IMR-90 (cell line): ENCODE measurements at regions not wholly inside any gene's neighbourhood (a gene's known extent, or its start where the extent isn't known, plus 50 kb on each side); places are given as distances from the start of the nearest gene placed in this dataset.

Experiments
- ATAC-seq: fragments of 200-7000 bp; cut with Tn5 transposase; 2 replicates; pipeline ENCODE4 v1.9.1; 2020; ENCODE audit warnings: low read depth, mild to moderate bottlenecking, moderate library complexity
- BruUV-seq: library from RNA; stranded (reverse); fragments of 400-500 nt; replicated peaks from 2 replicates; lab custom pipeline; 2021; lab: Mats Ljungman, UMichigan
- CTCF ChIA-PET: fragments of 300-600 bp; formaldehyde crosslinking; extraction: SDS; loops from one replicate; lab custom pipeline; 2021; ENCODE audit warnings: antibody characterized with exemption; lab: Yijun Ruan, JAX
- POLR2A ChIA-PET: fragments of 300-600 bp; sonication (Branson Sonifier 250); formaldehyde crosslinking; loops from one replicate; lab custom pipeline; 2022; ENCODE audit warnings: antibody characterized with exemption; ENCODE audit not compliant: unreplicated experiment; lab: Charles Lee
- DNase-seq: peaks from one replicate; pipeline ENCODE4 v3.0.0; 2013
- H2AFZ ChIP-seq: replicated peaks from 2 replicates; pipeline ENCODE3; 2013; ENCODE audit warnings: low read length, mild to moderate bottlenecking; ENCODE audit not compliant: poor library complexity
- H2AK5ac ChIP-seq: 2 replicates; pipeline ENCODE4 v1.6.1; 2013; ENCODE audit warnings: low read depth, low read length, inconsistent platforms
- H2AK9ac ChIP-seq: replicated peaks from 2 replicates; pipeline ENCODE3; 2013; ENCODE audit warnings: mild to moderate bottlenecking, low read depth, low read length, moderate library complexity; ENCODE audit not compliant: poor library complexity
- H2BK120ac ChIP-seq: 2 replicates; pipeline ENCODE4 v1.6.1; 2013; ENCODE audit warnings: low read depth, low read length, inconsistent platforms
- H2BK15ac ChIP-seq: 3 replicates; pipeline ENCODE4 v1.6.1; 2013; ENCODE audit warnings: low read depth, low read length, inconsistent platforms
- H2BK20ac ChIP-seq: 2 replicates; pipeline ENCODE4 v1.6.1; 2013; ENCODE audit warnings: low read depth, mild to moderate bottlenecking, inconsistent platforms, low read length, moderate library complexity
- H2BK5ac ChIP-seq: 2 replicates; pipeline ENCODE4 v1.6.1; 2013; ENCODE audit warnings: mild to moderate bottlenecking, low read depth, low read length, inconsistent platforms; ENCODE audit not compliant: poor library complexity, severe bottlenecking
- H3K14ac ChIP-seq: replicated peaks from 2 replicates; pipeline ENCODE4 v1.6.1; 2013; ENCODE audit warnings: low read depth, low read length, inconsistent platforms
- H3K18ac ChIP-seq: 2 replicates; pipeline ENCODE4 v1.6.1; 2013; ENCODE audit warnings: low read depth, low read length, control low read depth
- H3K23ac ChIP-seq: 2 replicates; pipeline ENCODE4 v1.6.1; 2013; ENCODE audit warnings: low read depth, low read length, inconsistent platforms
- H3K27ac ChIP-seq: 2 replicates; pipeline ENCODE4 v1.5.1; 2013; ENCODE audit warnings: mild to moderate bottlenecking, control low read depth, low read length; ENCODE audit not compliant: insufficient read depth
- H3K27me3 ChIP-seq: 2 replicates; pipeline ENCODE4 v1.6.1; 2013; ENCODE audit warnings: low read length; ENCODE audit not compliant: control insufficient read depth, insufficient read depth
- H3K36me3 ChIP-seq: 2 replicates; pipeline ENCODE4 v1.6.1; 2013; ENCODE audit warnings: low read length, mixed read lengths; ENCODE audit not compliant: control insufficient read depth, insufficient read depth
- H3K4ac ChIP-seq: 2 replicates; pipeline ENCODE4 v1.6.1; 2013; ENCODE audit warnings: low read depth, low read length, inconsistent platforms
- H3K4me1 ChIP-seq: 2 replicates; pipeline ENCODE4 v1.6.1; 2013; ENCODE audit warnings: low read length, mixed read lengths; ENCODE audit not compliant: control insufficient read depth, insufficient read depth
- H3K4me2 ChIP-seq: 2 replicates; pipeline ENCODE4 v1.6.1; 2013; ENCODE audit warnings: low read depth, mild to moderate bottlenecking, control low read depth, low read length, moderate library complexity
- H3K4me3 ChIP-seq: 2 replicates; pipeline ENCODE4 v1.5.1; 2013; ENCODE audit warnings: low read depth, mild to moderate bottlenecking, control low read depth, low read length, moderate library complexity; ENCODE audit not compliant: insufficient read depth
- H3K56ac ChIP-seq: 2 replicates; pipeline ENCODE4 v1.6.1; 2013; ENCODE audit warnings: low read length, inconsistent platforms; ENCODE audit not compliant: insufficient read depth; ENCODE audit errors: extremely low read depth
- H3K79me1 ChIP-seq, 2 experiments: 2 replicates each; pipeline ENCODE4 v1.6.1; 2013; ENCODE audit warnings: low read length in 2 of 2, inconsistent platforms in 1 of 2, low read depth in 1 of 2
- H3K9ac ChIP-seq: 2 replicates; pipeline ENCODE4 v1.6.1; 2013; ENCODE audit warnings: low read depth, low read length, control low read depth
- H3K9me1 ChIP-seq: 2 replicates; pipeline ENCODE4 v1.6.1; 2013; ENCODE audit warnings: low read length, inconsistent platforms; ENCODE audit not compliant: insufficient read depth
- H3K9me3 ChIP-seq: 2 replicates; pipeline ENCODE4 v1.6.1; 2013; ENCODE audit warnings: low read length; ENCODE audit not compliant: control insufficient read depth, insufficient read depth
- H4K20me1 ChIP-seq: 2 replicates; pipeline ENCODE4 v1.6.1; 2013; ENCODE audit warnings: low read length, inconsistent platforms; ENCODE audit not compliant: insufficient read depth
- H4K5ac ChIP-seq: 2 replicates; pipeline ENCODE4 v1.6.1; 2013; ENCODE audit warnings: mild to moderate bottlenecking, low read depth, low read length, control low read depth
- H4K8ac ChIP-seq, 2 experiments: 2 replicates each; pipeline ENCODE4 v1.6.1; 2013; ENCODE audit warnings: low read depth in 2 of 2, low read length in 2 of 2, control low read depth in 1 of 2, inconsistent platforms in 1 of 2
- H4K91ac ChIP-seq: 2 replicates; pipeline ENCODE4 v1.6.1; 2013; ENCODE audit warnings: low read depth, low read length, inconsistent platforms; ENCODE audit not compliant: insufficient read depth
- CEBPB ChIP-seq: IDR thresholded peaks from 2 replicates; pipeline ENCODE4 v1.6.1; 2012; ENCODE audit warnings: low read depth, low read length, improper control_type of control experiment
- ELK1 ChIP-seq: fragments of 150-350 bp; IDR thresholded peaks from 2 replicates; pipeline ENCODE4 v1.6.1; 2016; ENCODE audit warnings: low read depth, mild to moderate bottlenecking, low read length, moderate library complexity, borderline replicate concordance
- MAZ ChIP-seq: IDR thresholded peaks from 2 replicates; pipeline ENCODE4 v1.6.1; 2012; ENCODE audit warnings: low read depth, mild to moderate bottlenecking, low read length, improper control_type of control experiment, moderate library complexity, borderline replicate concordance
- MXI1 ChIP-seq: IDR thresholded peaks from 2 replicates; pipeline ENCODE4 v1.6.1; 2012; ENCODE audit warnings: low read depth, mild to moderate bottlenecking, low read length, moderate library complexity, borderline replicate concordance
- NFE2L2 ChIP-seq: fragments of 150-350 bp; IDR thresholded peaks from 2 replicates; pipeline ENCODE4 v1.6.1; 2016; ENCODE audit warnings: low read depth, mild to moderate bottlenecking, low read length
- POLR2A ChIP-seq: IDR thresholded peaks from 2 replicates; pipeline ENCODE4 v1.6.1; 2012; ENCODE audit warnings: mild to moderate bottlenecking, low read depth, low read length
- RAD21 ChIP-seq: IDR thresholded peaks from 2 replicates; pipeline ENCODE4 v1.6.1; 2012; ENCODE audit warnings: low read length, improper control_type of control experiment
- RCOR1 ChIP-seq: IDR thresholded peaks from 2 replicates; pipeline ENCODE4 v1.6.1; 2012; ENCODE audit warnings: mild to moderate bottlenecking, low read length, improper control_type of control experiment; ENCODE audit not compliant: insufficient replicate concordance
- RFX5 ChIP-seq: IDR thresholded peaks from 2 replicates; pipeline ENCODE4 v1.8.0; 2012; ENCODE audit warnings: low read depth, mild to moderate bottlenecking, low read length, moderate library complexity
- SMC3 ChIP-seq: fragments of 150-350 bp; IDR thresholded peaks from 2 replicates; pipeline ENCODE4 v1.6.1; 2016; ENCODE audit warnings: low read depth, mild to moderate bottlenecking, antibody characterized with exemption, low read length, moderate library complexity
- USF2 ChIP-seq: fragments of 150-350 bp; IDR thresholded peaks from 2 replicates; pipeline ENCODE4 v1.6.1; 2017; ENCODE audit warnings: mild to moderate bottlenecking, antibody characterized with exemption, low read length, low read depth
- WGBS, 2 experiments: methylation state at CpG; one replicate each; pipeline versions ENCODE4 v1.1.5 to v1.1.7; 2013; ENCODE audit warnings: missing lambda C conversion rate in 2 of 2; ENCODE audit not compliant: insufficient read length in 1 of 2; ENCODE audit errors: extremely low coverage in 2 of 2; 5-methylcytosine and 5-hydroxymethylcytosine counted together
- dilution Hi-C: fragments of 300-500 bp; cut with HindIII; formaldehyde crosslinking; loops from one replicate; pipeline ENCODE4 v1.14.3; 2018; ENCODE audit warnings: low sequenced_read_pairs; ENCODE audit not compliant: unreplicated experiment
- in situ Hi-C: fragments of 300-500 bp; cut with MboI; formaldehyde crosslinking; loops from 3 replicates; pipeline ENCODE4 v1.14.3; 2019; ENCODE audit warnings: low sequenced_read_pairs, inconsistent platforms, mixed read lengths
- intact Hi-C: fragments of 100-400 bp; cut with micrococcal nuclease; formaldehyde crosslinking; loops from 2 replicates; pipeline ENCODE4 v1.10.0; 2022

GRCh38 chr13:59203855-59204254 is 959.9 kb downstream of the DIAPH3 start:
- intact Hi-C loops (no loop called here), in situ Hi-C loops (no loop called here), dilution Hi-C loops (no loop called here)
- BruUV-seq = no TSS peak
- H2BK15ac ChIP-seq = no peak overlapping the region
- no peak overlapping the region for H2AK5ac ChIP-seq
- no peaks in the 10 kb centered on the region for H3K9me3 ChIP-seq
- no peak for TF ChIP-seq MAZ
- TF ChIP-seq RCOR1 = no peak
- no peak for TF ChIP-seq MXI1
- TF ChIP-seq NFE2L2 = no peak
- no peak for TF ChIP-seq RAD21
- no peak for TF ChIP-seq RFX5
- TF ChIP-seq USF2 = no peak
- no peak for TF ChIP-seq CEBPB
- TF ChIP-seq SMC3 = no peak
- no peak for TF ChIP-seq POLR2A
- TF ChIP-seq ELK1 = no peak
- DNase-seq (no peak), ATAC-seq (no peak)
- H3K36me3 ChIP-seq = no peaks in the 10 kb centered on the region
- no peak overlapping the region for H3K27ac ChIP-seq
- no peak overlapping the region for H2BK120ac ChIP-seq
- no peak overlapping the region for H3K4me3 ChIP-seq
- H3K18ac ChIP-seq = no peak overlapping the region
- no peaks in the 10 kb centered on the region for H3K4me1 ChIP-seq
- no peak overlapping the region for H2AFZ ChIP-seq
- no peak overlapping the region for H2BK5ac ChIP-seq
- H4K8ac ChIP-seq = no peak overlapping the region
- H3K23ac ChIP-seq = no peak overlapping the region
- no peak overlapping the region for H4K91ac ChIP-seq
- H3K9me1 ChIP-seq = no peaks in the 10 kb centered on the region
- H3K4me2 ChIP-seq = no peak overlapping the region
- CTCF ChIA-PET = no interaction called here
- no peak overlapping the region for H2BK20ac ChIP-seq
- H4K20me1 ChIP-seq = no peaks in the 10 kb centered on the region
- no peaks in the 10 kb centered on the region for H3K79me1 ChIP-seq
- POLR2A ChIA-PET = no interaction called here
- no CpG with 5 or more reads among the region's 6 CpGs for WGBS, 2 experiments
- H3K4ac ChIP-seq = no peak overlapping the region
- H4K5ac ChIP-seq = no peak overlapping the region
- H3K14ac ChIP-seq = no peak overlapping the region
- no peaks in the 10 kb centered on the region for H3K27me3 ChIP-seq
- H3K9ac ChIP-seq = no peak overlapping the region
- no peak overlapping the region for H2AK9ac ChIP-seq
- no peak overlapping the region for H3K56ac ChIP-seq
